Bronchial epithelial cell (primary cell): ENCODE measurements at regions not wholly inside any gene's neighbourhood (a gene's known extent, or its start where the extent isn't known, plus 50 kb on each side); places are given as distances from the start of the nearest gene placed in this dataset.

ENCODE experiments used
- DNase-seq: peaks from one replicate; pipeline ENCODE4 v3.0.0-alpha.2; 2010; ENCODE audit warnings: low read depth
- FAIRE-seq: peaks from 2 replicates; lab custom pipeline; 2011; peaks lifted over from hg19 to GRCh38; lab: Jason Lieb, UNC
- H3K27me3 ChIP-seq: 2 replicates; pipeline ENCODE4 v1.5.1; 2011; ENCODE audit warnings: low read length; ENCODE audit not compliant: control insufficient read depth, insufficient read depth
- H3K36me3 ChIP-seq: 2 replicates; pipeline ENCODE4 v1.5.1; 2011; ENCODE audit warnings: low read length; ENCODE audit not compliant: control insufficient read depth, insufficient read depth
- H3K4me3 ChIP-seq: 2 replicates; pipeline ENCODE4 v1.5.1; 2011; ENCODE audit warnings: mild to moderate bottlenecking, low read depth, low read length, control low read depth
- TF ChIP-seq, protein P1 (sequence below): IDR thresholded peaks from 2 replicates; pipeline ENCODE4 v1.5.1; 2011; ENCODE audit warnings: mild to moderate bottlenecking, moderate library complexity, low read length, control low read depth, inconsistent platforms; ENCODE audit not compliant: insufficient read depth, severe bottlenecking

DNA sequence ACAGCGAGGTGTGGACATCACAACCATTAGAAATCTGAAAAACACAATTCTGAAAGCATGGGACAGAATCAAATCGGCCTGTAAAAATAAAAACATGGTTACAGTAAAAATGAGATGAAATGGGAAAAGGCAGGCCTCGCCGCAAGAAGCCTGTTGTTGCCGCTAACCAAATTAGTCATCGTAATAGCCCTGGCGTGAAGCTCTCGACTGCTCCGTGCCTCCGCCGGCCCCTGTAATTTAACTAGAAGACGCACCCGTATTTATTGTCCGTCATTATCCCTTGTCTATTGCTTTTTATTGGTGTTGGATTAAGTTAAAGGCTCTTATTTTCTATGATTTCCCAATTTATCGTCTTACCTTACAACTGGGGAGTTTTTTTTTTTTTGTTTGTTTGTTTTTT is 334.6 kb upstream of the EEF2KMT start:
- FAIRE-seq, result no peak
- DNase-seq, result no peak
- no peaks in the 10 kb centered on the region for H3K27me3 ChIP-seq
- no peaks in the 10 kb centered on the region for H3K36me3 ChIP-seq
- TF ChIP-seq, protein P1, sequence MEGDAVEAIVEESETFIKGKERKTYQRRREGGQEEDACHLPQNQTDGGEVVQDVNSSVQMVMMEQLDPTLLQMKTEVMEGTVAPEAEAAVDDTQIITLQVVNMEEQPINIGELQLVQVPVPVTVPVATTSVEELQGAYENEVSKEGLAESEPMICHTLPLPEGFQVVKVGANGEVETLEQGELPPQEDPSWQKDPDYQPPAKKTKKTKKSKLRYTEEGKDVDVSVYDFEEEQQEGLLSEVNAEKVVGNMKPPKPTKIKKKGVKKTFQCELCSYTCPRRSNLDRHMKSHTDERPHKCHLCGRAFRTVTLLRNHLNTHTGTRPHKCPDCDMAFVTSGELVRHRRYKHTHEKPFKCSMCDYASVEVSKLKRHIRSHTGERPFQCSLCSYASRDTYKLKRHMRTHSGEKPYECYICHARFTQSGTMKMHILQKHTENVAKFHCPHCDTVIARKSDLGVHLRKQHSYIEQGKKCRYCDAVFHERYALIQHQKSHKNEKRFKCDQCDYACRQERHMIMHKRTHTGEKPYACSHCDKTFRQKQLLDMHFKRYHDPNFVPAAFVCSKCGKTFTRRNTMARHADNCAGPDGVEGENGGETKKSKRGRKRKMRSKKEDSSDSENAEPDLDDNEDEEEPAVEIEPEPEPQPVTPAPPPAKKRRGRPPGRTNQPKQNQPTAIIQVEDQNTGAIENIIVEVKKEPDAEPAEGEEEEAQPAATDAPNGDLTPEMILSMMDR, result no peak
- H3K4me3 ChIP-seq, result no peak overlapping the region

DNA sequence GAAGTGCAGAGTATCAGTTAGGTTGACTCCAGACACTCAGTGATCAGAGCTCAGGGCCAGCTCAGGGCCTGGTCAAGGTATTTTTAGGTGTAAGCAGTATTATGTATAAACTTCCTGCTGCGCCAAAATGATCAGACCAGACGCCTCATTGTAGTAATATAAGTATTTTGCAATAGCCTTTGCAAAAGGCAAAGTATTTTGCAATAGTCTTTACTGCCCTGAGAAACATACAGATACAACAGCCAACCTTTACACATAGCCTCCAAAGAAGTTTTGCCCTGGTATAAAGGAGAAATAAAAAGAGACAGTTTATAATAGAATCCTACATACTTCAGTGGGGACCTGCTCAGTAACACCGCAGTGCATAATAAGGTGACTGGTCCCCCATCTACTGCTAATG is 333.0 kb upstream of the EEF2KMT start:
- no peaks in the 10 kb centered on the region for H3K27me3 ChIP-seq
- FAIRE-seq (no peak), DNase-seq (no peak)
- no peaks in the 10 kb centered on the region for H3K36me3 ChIP-seq
- H3K4me3 ChIP-seq, result no peak overlapping the region
- TF ChIP-seq, protein P1, result no peak

DNA sequence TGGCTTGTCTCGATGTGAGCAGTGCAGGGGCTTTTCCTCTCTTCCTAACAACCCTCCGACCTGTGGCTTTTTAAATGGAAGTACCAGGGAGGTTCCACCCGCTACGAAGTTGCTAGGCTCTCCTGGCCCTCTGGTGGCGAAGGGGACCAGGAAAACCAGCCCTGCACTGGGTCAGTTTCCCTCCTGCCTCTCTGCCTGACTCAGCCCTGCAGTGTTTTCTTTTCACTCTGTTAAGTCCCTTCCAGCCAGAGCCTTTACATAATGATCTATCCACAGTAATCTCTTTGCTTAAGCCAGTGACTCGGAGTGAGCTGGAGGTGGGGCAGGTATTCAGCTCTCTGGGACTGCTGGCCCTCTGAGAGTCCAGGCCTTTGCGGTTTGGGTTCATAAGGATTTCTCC is 331.3 kb upstream of the EEF2KMT start:
- no peaks in the 10 kb centered on the region for H3K36me3 ChIP-seq
- H3K27me3 ChIP-seq, result no peaks in the 10 kb centered on the region
- TF ChIP-seq, protein P1, result no peak
- FAIRE-seq (no peak), DNase-seq (no peak)
- H3K4me3 ChIP-seq, result no peak overlapping the region

DNA sequence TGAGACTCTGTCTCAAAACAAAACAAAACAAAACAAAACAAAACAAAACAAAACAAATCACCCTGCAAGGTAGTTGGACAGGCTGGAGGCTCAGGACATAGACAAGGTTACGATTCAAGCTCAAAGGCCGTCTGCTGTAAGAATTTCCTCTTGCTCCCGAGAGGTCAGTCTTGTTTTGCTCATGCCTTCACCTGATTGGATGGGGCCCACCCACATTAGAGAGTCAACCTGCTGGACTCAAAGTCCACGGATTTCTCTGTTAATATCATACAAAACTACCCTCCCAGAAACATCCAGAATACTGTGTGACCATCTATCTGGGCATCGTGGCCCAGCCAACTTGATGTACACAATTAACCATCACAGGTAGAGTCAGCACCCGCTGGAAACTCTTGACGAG is 330.0 kb upstream of the EEF2KMT start:
- no peak overlapping the region for H3K4me3 ChIP-seq
- DNase-seq (no peak), FAIRE-seq (no peak)
- no peaks in the 10 kb centered on the region for H3K36me3 ChIP-seq
- TF ChIP-seq, protein P1, result no peak
- no peaks in the 10 kb centered on the region for H3K27me3 ChIP-seq

DNA sequence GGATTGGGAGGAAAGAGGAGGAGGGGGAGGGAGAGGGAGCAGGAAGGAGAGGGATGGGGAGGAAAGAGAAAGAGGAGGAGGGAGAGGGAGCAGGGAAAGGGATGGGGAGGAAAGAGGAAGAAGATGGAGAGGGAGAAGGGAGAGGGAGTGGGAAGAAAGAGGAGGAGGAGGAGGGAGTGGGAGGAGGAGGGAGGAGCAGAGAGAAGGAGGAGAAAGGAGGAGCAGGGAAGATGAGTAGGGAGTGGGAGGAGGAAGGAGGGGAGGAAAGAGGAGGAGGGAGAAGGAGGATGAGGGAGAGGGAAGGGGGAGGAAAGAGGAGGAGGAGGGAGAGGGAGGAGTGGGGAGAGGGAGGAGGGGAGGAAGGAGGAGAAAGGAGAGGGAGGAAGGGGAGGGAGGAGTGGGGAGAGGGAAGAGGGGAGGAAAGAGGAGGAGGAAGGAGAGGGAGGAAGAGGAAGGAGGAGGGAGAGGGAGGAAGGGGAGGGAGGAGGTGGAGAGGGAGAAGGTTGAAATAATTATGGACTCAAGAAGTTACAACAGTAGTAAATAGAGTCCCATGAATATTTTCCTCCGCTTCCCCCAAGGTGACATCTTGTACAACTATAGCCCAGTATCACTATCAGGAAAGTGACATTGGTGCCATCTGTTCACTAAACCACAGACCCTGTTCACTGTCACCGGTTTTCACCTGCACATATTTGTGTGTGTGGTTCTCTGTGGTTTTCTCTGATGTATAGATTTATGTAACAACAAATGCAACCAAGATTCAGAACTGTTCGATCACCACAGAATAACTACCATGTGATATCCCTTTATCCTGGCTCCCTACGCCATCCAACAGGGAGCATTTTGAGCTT is 325.3 kb upstream of the EEF2KMT start:
- TF ChIP-seq, protein P1, result no peak
- H3K27me3 ChIP-seq, result no peaks in the 10 kb centered on the region
- no peak for FAIRE-seq
- no peak overlapping the region for H3K4me3 ChIP-seq
- no peaks in the 10 kb centered on the region for H3K36me3 ChIP-seq
- no peak for DNase-seq
